ENCODE measurements at regions not wholly inside any gene's neighbourhood (a gene's known extent, or its start where the extent isn't known, plus 50 kb on each side); places are given as distances from the start of the nearest gene placed in this dataset.
"Not testable (repeated sequence)": the region's sequence is repeated elsewhere in the genome, so short reads cannot be mapped to it uniquely, and the experiment has no call there.

- Histone ChIP-seq H3K79me1 (ENCODE audit: low read length) (no peaks in the 10 kb centered on the region), H3K4me3 (ENCODE audit: low read length) (no peak overlapping the region), H2BK5ac (ENCODE audit: low read length) (no peak overlapping the region), H3K56ac (ENCODE audit: low read length) (no peak overlapping the region), H2BK120ac (ENCODE audit: low read depth, low read length) (no peak overlapping the region), H3K36me3 (ENCODE audit: control insufficient read depth, insufficient read depth, low read length) (no peaks in the 10 kb centered on the region), H3K9ac (ENCODE audit: low read length) (no peak overlapping the region), H3K4me1 (ENCODE audit: control insufficient read depth, low read depth, low read length) (no peaks in the 10 kb centered on the region), H3K4me2 (ENCODE audit: low read length) (no peak overlapping the region), H3K27me3 (ENCODE audit: insufficient read depth, low read length, poor library complexity) (no peaks in the 10 kb centered on the region), H2BK15ac (replicated peaks; ENCODE audit: low read depth) (no peak overlapping the region), H4K5ac (ENCODE audit: low read length) (no peak overlapping the region), H3K79me2 (ENCODE audit: control insufficient read depth, insufficient read depth, low read length) (no peaks in the 10 kb centered on the region), H3K23ac (ENCODE audit: low read length) (no peak overlapping the region), H3K27ac (ENCODE audit: low read depth, low read length) (no peak overlapping the region), H4K8ac (ENCODE audit: low read depth, low read length) (no peak overlapping the region), H3K18ac (ENCODE audit: low read length) (no peak overlapping the region), H3K4ac (ENCODE audit: low read depth, low read length) (no peak overlapping the region), H2AK5ac (ENCODE audit: low read length) (no peak overlapping the region)
- DNase-seq: no peak
- WGBS (ENCODE audit: extremely low coverage, insufficient coverage, low lambda C conversion rate): no CpG with 5 or more reads among the region's 5 CpGs
Observed at GRCh38 chr14:23884541-23884904, 69.0 kb upstream of the DHRS4 start.

DNA sequence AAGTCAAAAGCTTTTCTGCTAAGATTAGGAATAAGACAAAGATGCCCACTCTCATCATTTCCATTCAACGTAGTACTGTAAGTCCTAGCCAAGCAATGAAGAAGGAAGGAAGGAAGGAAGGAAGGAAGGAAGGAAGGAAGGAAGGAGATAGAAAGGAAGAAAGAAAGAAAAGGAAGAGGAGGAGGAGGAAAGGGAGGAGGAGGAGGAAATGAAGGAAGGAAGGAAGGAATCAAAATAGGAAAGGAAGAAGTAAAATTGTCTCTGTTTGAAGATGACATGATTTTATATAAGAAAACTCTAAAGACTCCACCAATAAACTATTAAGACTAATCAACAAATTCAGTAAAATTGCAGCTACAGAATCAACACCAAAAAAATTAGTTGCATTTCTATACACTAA is 66.0 kb upstream of the DHRS4 start:
- Histone ChIP-seq H3K9ac (ENCODE audit: low read length) (no peak overlapping the region), H3K27me3 (ENCODE audit: insufficient read depth, low read length, poor library complexity) (no peaks in the 10 kb centered on the region), H3K23ac (ENCODE audit: low read length) (no peak overlapping the region), H4K8ac (ENCODE audit: low read depth, low read length) (no peak overlapping the region), H3K4me3 (ENCODE audit: low read length) (no peak overlapping the region), H2BK120ac (ENCODE audit: low read depth, low read length) (no peak overlapping the region), H2AK5ac (ENCODE audit: low read length) (no peak overlapping the region), H3K18ac (ENCODE audit: low read length) (no peak overlapping the region), H3K4me1 (ENCODE audit: control insufficient read depth, low read depth, low read length) (no peaks in the 10 kb centered on the region), H3K4me2 (ENCODE audit: low read length) (no peak overlapping the region), H2BK15ac (replicated peaks; ENCODE audit: low read depth) (no peak overlapping the region), H2BK5ac (ENCODE audit: low read length) (no peak overlapping the region), H3K4ac (ENCODE audit: low read depth, low read length) (no peak overlapping the region), H3K79me2 (ENCODE audit: control insufficient read depth, insufficient read depth, low read length) (no peaks in the 10 kb centered on the region), H3K56ac (ENCODE audit: low read length) (no peak overlapping the region), H3K36me3 (ENCODE audit: control insufficient read depth, insufficient read depth, low read length) (no peaks in the 10 kb centered on the region), H4K5ac (ENCODE audit: low read length) (no peak overlapping the region), H3K79me1 (ENCODE audit: low read length) (no peaks in the 10 kb centered on the region), H3K27ac (ENCODE audit: low read depth, low read length) (no peak overlapping the region)
- DNase-seq: no peak
- no CpG with 5 or more reads among the region's 1 CpG for WGBS (ENCODE audit: extremely low coverage, insufficient coverage, low lambda C conversion rate)

DNA sequence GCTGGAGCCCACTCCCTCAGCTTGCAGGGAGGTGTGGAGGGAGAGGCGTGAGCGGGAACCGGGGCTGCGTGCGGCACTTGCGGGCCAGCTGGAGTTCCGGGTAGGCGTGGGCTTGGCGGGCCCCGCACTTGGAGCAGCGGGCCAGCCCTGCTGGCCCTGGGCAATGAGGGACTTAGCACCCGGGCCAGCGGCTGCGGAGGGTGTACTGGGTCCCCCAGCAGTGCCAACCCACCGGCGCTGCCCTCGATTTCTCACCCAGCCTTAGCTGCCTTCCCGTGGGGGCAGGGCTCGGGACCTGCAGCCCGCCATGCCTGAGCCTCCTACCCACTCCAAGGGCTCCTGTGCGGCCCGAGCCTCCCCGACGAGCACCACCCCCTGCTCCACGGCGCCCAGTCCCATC is 61.9 kb upstream of the DHRS4 start:
- not testable (repeated sequence) for H3K4me1 ChIP-seq (ENCODE audit: control insufficient read depth, low read depth, low read length); H3K27me3 ChIP-seq (ENCODE audit: insufficient read depth, low read length, poor library complexity); H2BK5ac ChIP-seq (ENCODE audit: low read length); H3K27ac ChIP-seq (ENCODE audit: low read depth, low read length); DNase-seq; H3K4me2 ChIP-seq (ENCODE audit: low read length); H2BK15ac ChIP-seq (replicated peaks; ENCODE audit: low read depth); H3K4me3 ChIP-seq (ENCODE audit: low read length); H3K4ac ChIP-seq (ENCODE audit: low read depth, low read length); H3K79me2 ChIP-seq (ENCODE audit: control insufficient read depth, insufficient read depth, low read length); H2AK5ac ChIP-seq (ENCODE audit: low read length); H3K9ac ChIP-seq (ENCODE audit: low read length); H3K79me1 ChIP-seq (ENCODE audit: low read length); H3K36me3 ChIP-seq (ENCODE audit: control insufficient read depth, insufficient read depth, low read length); H4K8ac ChIP-seq (ENCODE audit: low read depth, low read length); H4K5ac ChIP-seq (ENCODE audit: low read length); H3K23ac ChIP-seq (ENCODE audit: low read length); H2BK120ac ChIP-seq (ENCODE audit: low read depth, low read length); H3K18ac ChIP-seq (ENCODE audit: low read length); H3K56ac ChIP-seq (ENCODE audit: low read length)
- no CpG with 5 or more reads among the region's 26 CpGs for WGBS (ENCODE audit: extremely low coverage, insufficient coverage, low lambda C conversion rate)

- H3K27me3 ChIP-seq (ENCODE audit: insufficient read depth, low read length, poor library complexity); H3K36me3 ChIP-seq (ENCODE audit: control insufficient read depth, insufficient read depth, low read length); H2BK15ac ChIP-seq (replicated peaks; ENCODE audit: low read depth); H2BK120ac ChIP-seq (ENCODE audit: low read depth, low read length); H3K23ac ChIP-seq (ENCODE audit: low read length); H3K9ac ChIP-seq (ENCODE audit: low read length); DNase-seq; H3K18ac ChIP-seq (ENCODE audit: low read length); H3K4me2 ChIP-seq (ENCODE audit: low read length); H2AK5ac ChIP-seq (ENCODE audit: low read length); H4K5ac ChIP-seq (ENCODE audit: low read length); H3K4me3 ChIP-seq (ENCODE audit: low read length); H2BK5ac ChIP-seq (ENCODE audit: low read length); H3K79me2 ChIP-seq (ENCODE audit: control insufficient read depth, insufficient read depth, low read length); H3K4me1 ChIP-seq (ENCODE audit: control insufficient read depth, low read depth, low read length); H4K8ac ChIP-seq (ENCODE audit: low read depth, low read length); H3K4ac ChIP-seq (ENCODE audit: low read depth, low read length); H3K56ac ChIP-seq (ENCODE audit: low read length); H3K27ac ChIP-seq (ENCODE audit: low read depth, low read length); H3K79me1 ChIP-seq (ENCODE audit: low read length): not testable (repeated sequence)
- WGBS (ENCODE audit: extremely low coverage, insufficient coverage, low lambda C conversion rate): no CpG with 5 or more reads among the region's 3 CpGs
Observed at GRCh38 chr14:23892289-23892688, 61.3 kb upstream of the DHRS4 start.

GRCh38 chr14:23894362-23895052 is 59.1 kb upstream of the DHRS4 start:
- Histone ChIP-seq H4K8ac (ENCODE audit: low read depth, low read length) (no peak overlapping the region), H3K36me3 (ENCODE audit: control insufficient read depth, insufficient read depth, low read length) (no peaks in the 10 kb centered on the region), H3K4ac (ENCODE audit: low read depth, low read length) (no peak overlapping the region), H3K4me1 (ENCODE audit: control insufficient read depth, low read depth, low read length) (no peaks in the 10 kb centered on the region), H4K5ac (ENCODE audit: low read length) (no peak overlapping the region), H3K18ac (ENCODE audit: low read length) (no peak overlapping the region), H3K23ac (ENCODE audit: low read length) (no peak overlapping the region), H3K56ac (ENCODE audit: low read length) (no peak overlapping the region), H3K4me3 (ENCODE audit: low read length) (no peak overlapping the region), H3K79me2 (ENCODE audit: control insufficient read depth, insufficient read depth, low read length) (no peaks in the 10 kb centered on the region), H3K79me1 (ENCODE audit: low read length) (no peaks in the 10 kb centered on the region), H2BK5ac (ENCODE audit: low read length) (no peak overlapping the region), H3K27me3 (ENCODE audit: insufficient read depth, low read length, poor library complexity) (no peaks in the 10 kb centered on the region), H3K9ac (ENCODE audit: low read length) (no peak overlapping the region), H3K4me2 (ENCODE audit: low read length) (no peak overlapping the region), H2BK15ac (replicated peaks; ENCODE audit: low read depth) (no peak overlapping the region), H2BK120ac (ENCODE audit: low read depth, low read length) (no peak overlapping the region), H3K27ac (ENCODE audit: low read depth, low read length) (no peak overlapping the region), H2AK5ac (ENCODE audit: low read length) (no peak overlapping the region)
- no CpG with 5 or more reads among the region's 4 CpGs for WGBS (ENCODE audit: extremely low coverage, insufficient coverage, low lambda C conversion rate)
- no peak for DNase-seq

- Histone ChIP-seq H3K36me3 (ENCODE audit: control insufficient read depth, insufficient read depth, low read length) (no peaks in the 10 kb centered on the region), H3K4ac (ENCODE audit: low read depth, low read length) (no peak overlapping the region), H3K79me2 (ENCODE audit: control insufficient read depth, insufficient read depth, low read length) (no peaks in the 10 kb centered on the region), H2BK120ac (ENCODE audit: low read depth, low read length) (no peak overlapping the region), H3K9ac (ENCODE audit: low read length) (no peak overlapping the region), H3K56ac (ENCODE audit: low read length) (no peak overlapping the region), H4K8ac (ENCODE audit: low read depth, low read length) (no peak overlapping the region), H3K4me3 (ENCODE audit: low read length) (no peak overlapping the region), H3K27me3 (ENCODE audit: insufficient read depth, low read length, poor library complexity) (no peaks in the 10 kb centered on the region), H2BK5ac (ENCODE audit: low read length) (no peak overlapping the region), H3K4me2 (ENCODE audit: low read length) (no peak overlapping the region), H3K23ac (ENCODE audit: low read length) (no peak overlapping the region), H3K18ac (ENCODE audit: low read length) (no peak overlapping the region), H4K5ac (ENCODE audit: low read length) (no peak overlapping the region), H2BK15ac (replicated peaks; ENCODE audit: low read depth) (no peak overlapping the region), H3K4me1 (ENCODE audit: control insufficient read depth, low read depth, low read length) (no peaks in the 10 kb centered on the region), H3K27ac (ENCODE audit: low read depth, low read length) (no peak overlapping the region), H3K79me1 (ENCODE audit: low read length) (no peaks in the 10 kb centered on the region), H2AK5ac (ENCODE audit: low read length) (no peak overlapping the region)
- no peak for DNase-seq
- WGBS (ENCODE audit: extremely low coverage, insufficient coverage, low lambda C conversion rate): no CpG with 5 or more reads among the region's 1 CpG
Observed at GRCh38 chr14:23895053-23895419, 58.5 kb upstream of the DHRS4 start.
